Calu3 (cell line): ENCODE measurements at regions not wholly inside any gene's neighbourhood (a gene's known extent, or its start where the extent isn't known, plus 50 kb on each side); places are given as distances from the start of the nearest gene placed in this dataset.

Experiments used
- BruUV-seq: library from RNA; stranded (reverse); fragments of 400-500 nt; replicated peaks from 2 replicates; lab custom pipeline; 2021; lab: Mats Ljungman, UMichigan
- CTCF ChIA-PET: fragments of 300-600 bp; sonication (Branson Sonifier 250); formaldehyde crosslinking; loops from one replicate; lab custom pipeline; 2022; ENCODE audit warnings: antibody characterized with exemption; lab: Charles Lee
- DNase-seq: peaks from one replicate; pipeline ENCODE4 v3.0.0; 2022
- H3K27ac Mint-ChIP-seq: one replicate; pipeline ENCODE4 v1.8.0; 2022; ENCODE audit warnings: mixed read lengths; ENCODE audit not compliant: unreplicated experiment
- H3K27me3 Mint-ChIP-seq: one replicate; pipeline ENCODE4 v1.8.0; 2022; ENCODE audit warnings: mixed read lengths; ENCODE audit not compliant: unreplicated experiment
- H3K36me3 Mint-ChIP-seq: one replicate; pipeline ENCODE4 v1.8.0; 2022; ENCODE audit warnings: mild to moderate bottlenecking, moderate library complexity, mixed read lengths; ENCODE audit not compliant: insufficient read depth, unreplicated experiment
- H3K4me1 Mint-ChIP-seq: one replicate; pipeline ENCODE4 v1.8.0; 2022; ENCODE audit warnings: mild to moderate bottlenecking, low read depth, mixed read lengths; ENCODE audit not compliant: unreplicated experiment
- H3K4me3 Mint-ChIP-seq: one replicate; pipeline ENCODE4 v1.8.0; 2022; ENCODE audit warnings: mild to moderate bottlenecking, low read depth, moderate library complexity, mixed read lengths; ENCODE audit not compliant: unreplicated experiment
- H3K9me3 Mint-ChIP-seq: one replicate; pipeline ENCODE4 v1.8.0; 2022; ENCODE audit warnings: low read depth, mixed read lengths; ENCODE audit not compliant: unreplicated experiment
- CTCF ChIP-seq: fragments of 200-600 bp; IDR thresholded peaks from one replicate; pipeline ENCODE4 v1.8.0; 2022; ENCODE audit warnings: antibody characterized with exemption; ENCODE audit not compliant: unreplicated experiment
- intact Hi-C: fragments of 100-400 bp; cut with micrococcal nuclease; formaldehyde crosslinking; loops from one replicate; pipeline ENCODE4 v1.10.0; 2022; ENCODE audit not compliant: unreplicated experiment

GRCh38 chr13:22455036-22455435 lies 725.7 kb upstream of the SGCG start:
- Mint-ChIP-seq H3K9me3 (no peaks in the 10 kb centered on the region), H3K4me1 (no peaks in the 10 kb centered on the region)

GRCh38 chr13:22461854-22462490 lies 718.8 kb upstream of the SGCG start:
- H3K9me3 Mint-ChIP-seq: peaks cover 6% of the 10 kb centered on the region
- TF ChIP-seq CTCF: no peak
- H3K36me3 Mint-ChIP-seq: no peaks in the 10 kb centered on the region
- intact Hi-C loops: no loop called here
- H3K27ac Mint-ChIP-seq: no peak overlapping the region
- CTCF ChIA-PET: interaction anchor here (0.6 kb wide), 1 partner anchor 10 kb away, joined by 4 read pairs; no protein-coding TSS in a partner anchor
- H3K4me3 Mint-ChIP-seq: no peak overlapping the region
- H3K4me1 Mint-ChIP-seq: no peaks in the 10 kb centered on the region
- no TSS peak for BruUV-seq
- DNase-seq: no peak
- H3K27me3 Mint-ChIP-seq: no peaks in the 10 kb centered on the region

More at GRCh38 chr13:22455036-22455435, 725.7 kb upstream of the SGCG start:
- no peak for DNase-seq
- no peaks in the 10 kb centered on the region for H3K36me3 Mint-ChIP-seq
- H3K27me3 Mint-ChIP-seq: no peaks in the 10 kb centered on the region
- intact Hi-C loops: no loop called here
- no TSS peak for BruUV-seq
- no peak overlapping the region for H3K27ac Mint-ChIP-seq
- CTCF ChIA-PET: no interaction called here
- no peak for TF ChIP-seq CTCF
- H3K4me3 Mint-ChIP-seq: no peak overlapping the region

- H3K4me3 Mint-ChIP-seq: no peak overlapping the region
- DNase-seq: no peak
- no peaks in the 10 kb centered on the region for H3K4me1 Mint-ChIP-seq
- no peak for TF ChIP-seq CTCF
- H3K9me3 Mint-ChIP-seq: peaks cover 6% of the 10 kb centered on the region
- intact Hi-C loops: no loop called here
- no TSS peak for BruUV-seq
- no peaks in the 10 kb centered on the region for H3K36me3 Mint-ChIP-seq
- no peaks in the 10 kb centered on the region for H3K27me3 Mint-ChIP-seq
- CTCF ChIA-PET: no interaction called here
- H3K27ac Mint-ChIP-seq: no peak overlapping the region
Measured at GRCh38 chr13:22463089-22463488, 717.7 kb upstream of the SGCG start.

GRCh38 chr13:22468045-22468444 lies 712.7 kb upstream of the SGCG start:
- Mint-ChIP-seq H3K27ac (no peak overlapping the region), H3K4me1 (no peaks in the 10 kb centered on the region), H3K9me3 (peaks cover 4% of the 10 kb centered on the region), H3K36me3 (no peaks in the 10 kb centered on the region), H3K4me3 (no peak overlapping the region), H3K27me3 (no peaks in the 10 kb centered on the region)
- BruUV-seq: no TSS peak
- TF ChIP-seq CTCF: no peak
- intact Hi-C loops: no loop called here
- DNase-seq: no peak
- CTCF ChIA-PET: no interaction called here
